Posterior vena cava (tissue), 2 donors: ENCODE measurements at regions not wholly inside any gene's neighbourhood (a gene's known extent, or its start where the extent isn't known, plus 50 kb on each side); places are given as distances from the start of the nearest gene placed in this dataset.

Experiments used
- DNase-seq: peaks from one replicate; pipeline ENCODE4 v3.0.0-alpha.2; 2020; ENCODE audit warnings: low spot score
- intact Hi-C, 2 donors: fragments of 100-400 bp; cut with DNase I; formaldehyde crosslinking; loops; one replicate each; pipeline versions ENCODE4 v1.14.1 to v1.14.2; 2022 to 2023
- donor health status: DM: yes; HTN: yes; CAD: no.
- donor health status: DM: yes; HTN: yes; CAD: no.

DNA sequence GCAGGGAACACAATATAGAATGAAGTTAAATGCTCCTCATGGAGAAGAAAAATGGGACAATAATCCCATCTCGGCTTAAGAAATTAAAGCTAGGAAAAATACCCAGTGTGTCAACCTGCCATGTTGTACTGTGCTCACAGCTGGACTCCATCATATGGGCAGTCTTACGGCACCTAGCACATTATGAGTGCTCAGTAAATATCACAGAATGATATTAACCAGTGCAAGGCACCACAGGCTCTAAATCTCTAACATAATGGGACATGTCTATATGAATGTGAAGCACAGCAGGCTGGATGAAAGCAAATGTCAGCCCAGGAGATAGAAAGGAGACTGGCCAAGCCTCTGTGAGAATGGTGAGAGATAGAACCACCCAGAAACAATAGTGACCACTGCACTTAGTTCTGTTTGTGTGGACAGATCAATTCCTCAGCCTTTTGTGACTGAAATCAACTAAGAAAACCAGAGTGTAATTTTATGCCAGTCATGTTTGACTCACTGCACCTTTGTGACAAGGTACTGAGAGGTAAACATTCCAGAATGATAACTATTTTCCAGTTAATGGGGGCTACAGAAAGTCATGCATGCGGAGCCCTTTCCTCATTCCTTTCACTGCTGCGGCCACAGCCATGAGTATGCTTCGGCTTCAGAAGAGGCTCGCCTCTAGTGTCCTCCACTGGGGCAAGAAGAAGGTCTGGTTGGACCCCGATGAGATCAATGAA is 140.4 kb upstream of the CDH6 start:
- intact Hi-C loops = no loop called here
- no peak for DNase-seq

DNA sequence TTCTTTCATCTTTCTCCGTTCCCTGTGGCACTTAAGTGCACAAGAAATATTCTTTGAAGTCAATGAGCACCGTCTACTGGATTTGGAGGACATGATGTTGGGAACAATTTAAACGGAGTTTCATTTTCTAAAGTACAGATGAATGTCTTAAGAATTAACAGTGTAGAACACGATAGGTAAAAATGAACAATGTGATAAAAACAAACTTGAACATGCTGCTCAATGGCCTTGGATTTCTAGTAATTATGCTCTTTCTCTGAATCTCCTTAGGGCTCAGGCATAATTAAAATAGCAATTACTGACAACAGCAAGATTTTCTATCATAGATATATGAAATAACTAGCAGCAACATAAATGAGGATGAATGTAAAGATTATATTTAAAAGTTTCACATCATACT is 142.2 kb upstream of the CDH6 start:
- intact Hi-C loops = no loop called here
- no peak for DNase-seq

DNA sequence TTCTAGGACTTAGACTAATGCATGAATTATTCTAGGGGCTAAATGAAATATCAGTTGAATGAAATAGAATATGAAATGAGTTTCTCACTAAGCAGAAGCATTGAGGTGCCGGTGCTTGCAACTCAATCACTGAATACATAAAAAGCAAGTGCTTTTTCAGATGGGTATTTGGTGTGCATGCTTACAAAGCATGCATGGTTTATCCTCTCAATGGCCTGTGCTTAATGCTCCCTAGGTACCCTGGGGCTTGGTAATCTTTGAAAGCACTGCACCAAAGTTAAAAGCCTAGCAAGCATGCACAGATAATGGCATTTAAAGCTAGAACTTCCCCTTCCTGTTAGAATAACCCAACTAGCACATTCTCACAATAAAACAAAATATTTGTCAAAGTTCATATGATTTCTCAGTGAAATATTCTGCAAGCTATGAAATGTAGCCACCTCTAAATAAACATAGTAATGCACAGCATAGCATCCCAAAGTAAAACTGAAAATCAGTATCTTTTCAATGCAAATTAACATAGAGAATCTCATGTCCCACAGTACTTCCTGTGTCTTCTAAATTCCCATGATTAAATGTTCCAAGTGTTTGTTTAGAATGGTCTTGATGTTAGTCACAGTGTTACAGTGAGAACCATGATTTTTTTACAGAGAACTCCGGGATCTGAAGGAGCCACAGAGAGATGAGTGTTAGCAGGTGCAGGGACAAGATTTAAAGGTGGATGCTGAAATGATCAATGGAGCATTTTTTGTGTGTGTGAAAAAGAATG is 143.4 kb upstream of the CDH6 start:
- no peak for DNase-seq
- intact Hi-C loops = no loop called here

DNA sequence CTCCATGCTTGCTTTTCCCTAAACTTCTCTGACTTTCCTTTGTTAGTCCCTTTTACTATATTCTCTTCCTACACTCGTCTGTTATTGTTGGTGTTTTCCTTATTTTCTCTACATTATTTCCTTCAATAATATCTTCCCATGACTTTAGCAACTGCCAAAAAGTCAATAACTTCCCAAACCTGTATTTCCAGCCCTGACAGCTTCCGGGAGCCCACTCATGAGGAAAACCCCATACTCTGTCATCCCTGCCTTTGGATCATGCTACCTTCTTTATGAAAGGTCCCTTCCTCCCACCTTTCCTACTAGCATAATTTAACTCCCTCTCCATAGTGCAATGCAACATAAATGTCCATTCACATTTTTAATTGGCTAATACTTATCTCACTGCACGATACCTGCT is 144.0 kb upstream of the CDH6 start:
- intact Hi-C loops = no loop called here
- no peak for DNase-seq

DNA sequence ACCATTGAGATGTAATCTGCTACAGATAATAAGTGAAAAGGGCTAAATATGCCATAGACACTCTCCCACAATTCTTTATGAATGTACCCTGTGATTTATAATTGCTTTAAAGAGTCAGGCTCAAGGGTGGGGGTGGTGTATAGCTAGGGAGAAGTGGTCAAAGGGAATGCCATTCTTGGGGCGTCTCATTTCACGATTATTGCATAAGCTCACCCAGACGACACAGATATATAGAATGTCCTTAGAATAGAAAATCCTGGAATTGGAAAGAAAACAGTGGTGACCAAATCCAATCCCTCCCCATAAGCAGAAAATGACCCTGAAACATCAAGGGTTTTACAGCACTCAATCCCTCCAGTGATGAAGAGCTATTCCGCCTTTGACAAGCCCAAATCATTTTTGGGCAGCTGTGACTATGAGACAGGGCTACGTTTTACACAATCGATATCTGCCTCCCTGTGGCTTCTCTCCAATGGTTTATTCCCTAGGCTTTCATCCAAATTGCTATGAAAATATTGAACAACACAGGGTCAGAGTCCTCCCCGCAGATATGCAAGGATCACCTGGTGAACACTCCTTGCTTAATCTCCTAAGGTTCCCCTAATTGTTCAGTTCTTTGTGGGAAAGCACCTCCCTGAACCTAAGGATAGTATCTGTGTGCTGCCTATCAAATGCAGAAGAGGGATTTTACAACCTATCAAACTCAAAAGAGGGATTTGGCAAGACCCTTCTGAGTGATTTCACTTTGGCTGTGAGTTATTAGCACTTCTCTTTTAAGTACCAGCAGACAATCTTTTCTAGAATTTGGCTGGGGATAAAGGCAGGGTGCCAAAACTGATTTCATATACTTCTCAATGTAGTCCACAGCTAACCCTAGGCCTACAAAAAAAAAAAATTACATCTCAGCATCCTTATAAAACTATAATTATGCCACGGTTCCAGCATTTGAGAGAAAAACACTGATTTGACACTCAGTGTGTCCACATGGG is 144.9 kb upstream of the CDH6 start:
- intact Hi-C loops = no loop called here
- DNase-seq = no peak

DNA sequence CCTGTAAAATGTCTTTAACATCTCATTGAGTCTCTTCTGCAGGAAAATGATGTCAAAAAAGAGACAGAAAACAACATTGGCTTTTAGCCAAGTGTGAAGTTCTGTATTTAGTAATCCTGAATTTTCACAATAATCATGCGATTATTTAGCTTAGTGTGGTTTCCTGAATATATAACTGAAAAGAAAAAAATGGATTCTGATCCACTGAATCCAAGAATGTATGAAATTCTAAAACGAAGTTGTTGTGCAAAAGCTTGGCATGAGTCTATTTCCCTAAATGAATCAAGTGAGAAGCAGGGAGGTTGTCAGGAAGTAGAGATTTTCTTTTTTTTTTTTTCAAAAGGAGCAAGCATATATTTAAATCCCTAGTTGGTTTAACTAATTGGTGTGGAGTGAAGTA is 145.9 kb upstream of the CDH6 start:
- intact Hi-C loops = no loop called here
- DNase-seq = no peak

- no peak for DNase-seq
- intact Hi-C loops = no loop called here
These were observed 146.5 kb upstream of the CDH6 start for GRCh38 chr5:31047007-31047406.

GRCh38 chr5:31036411-31036810 is 157.1 kb upstream of the CDH6 start:
- intact Hi-C loops = no loop called here
- DNase-seq = no peak

GRCh38 chr5:31033295-31033694 is 160.2 kb upstream of the CDH6 start:
- no peak for DNase-seq
- intact Hi-C loops = no loop called here

DNA sequence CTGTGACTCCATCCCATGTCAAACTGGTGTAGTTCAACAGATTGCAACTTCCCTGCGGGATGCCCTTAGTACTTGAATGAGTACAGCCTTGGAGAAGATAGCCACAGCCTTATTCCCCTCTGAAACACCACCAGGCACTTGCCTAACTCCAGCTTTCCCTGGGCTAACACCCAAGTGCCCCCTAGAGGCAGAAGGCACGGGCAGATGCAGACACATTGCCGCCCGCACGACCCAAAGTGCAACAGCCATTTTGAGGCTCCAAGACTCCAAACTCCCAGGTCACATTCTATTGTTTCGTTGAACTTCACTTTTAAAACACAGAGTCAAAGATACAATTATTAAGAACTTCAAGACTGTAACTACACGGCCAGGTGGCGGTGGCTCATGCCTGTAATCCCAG is 163.6 kb upstream of the CDH6 start:
- DNase-seq = no peak
- intact Hi-C loops = no loop called here

- DNase-seq = no peak
- intact Hi-C loops = no loop called here
These were observed 165.8 kb upstream of the CDH6 start for GRCh38 chr5:31027721-31028120.

DNA sequence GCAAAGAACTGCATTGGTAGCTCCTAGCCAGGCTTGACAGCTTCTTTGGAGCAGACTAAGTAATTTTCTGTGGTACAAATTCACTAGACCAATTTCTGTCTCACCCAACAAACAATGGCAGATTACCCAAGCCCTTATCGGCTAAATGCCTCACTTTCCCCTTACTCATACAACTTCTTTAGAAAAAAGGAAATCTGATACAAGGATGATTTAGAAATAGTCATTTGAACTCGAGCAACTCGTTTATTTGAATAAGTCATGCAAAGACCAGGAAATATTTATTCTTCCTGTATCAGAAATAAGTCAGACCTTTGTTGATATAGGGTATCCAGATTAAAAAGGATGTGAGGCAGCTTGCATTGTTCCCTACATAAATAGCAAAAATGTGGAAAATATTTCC is 170.4 kb upstream of the CDH6 start:
- intact Hi-C loops = no loop called here
- no peak for DNase-seq

DNA sequence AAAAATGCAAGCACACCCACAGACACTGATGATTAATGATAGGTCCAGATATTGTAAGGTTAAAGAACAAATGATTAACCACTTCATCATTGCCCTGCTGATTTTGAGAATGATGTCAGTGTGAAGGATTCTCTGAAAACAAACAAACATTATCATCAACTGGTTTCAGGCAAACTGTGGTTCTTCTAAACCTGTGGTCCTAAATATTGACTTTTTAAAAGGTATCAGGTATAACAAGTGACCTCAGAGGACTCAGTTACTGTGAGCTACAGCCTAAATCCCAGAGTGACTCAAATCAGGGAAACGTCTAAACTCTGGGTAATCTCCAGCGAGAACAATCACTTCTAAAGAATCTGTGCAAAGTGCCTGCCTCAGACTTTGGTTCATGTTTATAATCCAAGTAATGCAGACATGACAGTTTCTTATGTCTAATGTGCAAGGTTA is 172.3 kb upstream of the CDH6 start:
- DNase-seq = no peak
- intact Hi-C loops = no loop called here

- DNase-seq = no peak
- intact Hi-C loops = no loop called here
These were observed 185.3 kb upstream of the CDH6 start for GRCh38 chr5:31008231-31008630.

GRCh38 chr5:31007672-31008071 is 185.8 kb upstream of the CDH6 start:
- no peak for DNase-seq
- intact Hi-C loops = no loop called here

- DNase-seq = no peak
These were observed 193.2 kb upstream of the CDH6 start for GRCh38 chr5:31000287-31000686.

DNA sequence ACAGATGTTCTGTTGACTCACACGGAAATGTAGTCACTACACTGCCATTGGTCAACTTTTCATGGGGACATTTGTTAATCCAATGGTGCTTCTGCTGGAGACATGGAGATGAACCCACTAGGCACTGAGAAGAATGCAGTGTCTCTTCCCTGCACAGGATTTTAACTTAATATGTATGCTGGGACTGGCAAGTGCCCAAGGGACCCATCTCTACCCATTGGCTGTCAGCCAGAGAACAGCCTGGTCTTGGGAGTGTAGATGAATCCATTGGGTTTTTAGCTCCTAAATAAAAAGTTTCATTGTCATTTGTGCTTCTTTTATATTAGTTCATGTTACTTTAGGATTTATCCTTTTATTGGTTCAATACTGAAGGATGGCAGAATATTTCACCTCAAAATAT is 195.8 kb upstream of the CDH6 start:
- intact Hi-C loops = no loop called here
- DNase-seq = no peak

More at GRCh38 chr5:31000287-31000686, 193.2 kb upstream of the CDH6 start:
- intact Hi-C loops = no loop called here

DNA sequence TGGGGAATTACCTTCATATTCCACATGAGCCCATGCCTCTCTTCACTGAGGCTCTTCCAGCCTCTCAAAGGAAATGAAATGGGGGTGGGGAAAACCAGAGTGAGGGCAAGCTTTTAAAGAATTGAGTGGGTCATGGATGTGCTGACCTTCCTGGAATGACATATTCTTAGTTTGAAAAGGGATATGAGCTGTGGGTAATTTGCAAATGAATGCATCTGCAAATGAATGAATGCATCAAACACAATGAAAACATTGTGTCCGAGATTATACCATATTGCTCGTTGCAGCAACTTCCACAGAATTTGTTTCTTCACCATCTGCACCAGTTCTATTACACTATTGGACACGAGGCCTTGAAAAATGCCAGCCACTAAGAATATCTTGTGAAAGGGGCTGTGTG is 198.6 kb upstream of the CDH6 start:
- no peak for DNase-seq
- intact Hi-C loops = no loop called here

GRCh38 chr5:30994176-30994575 is 199.3 kb upstream of the CDH6 start:
- no peak for DNase-seq
- intact Hi-C loops = no loop called here

- intact Hi-C loops = no loop called here
- no peak for DNase-seq
These were observed 202.0 kb upstream of the CDH6 start for GRCh38 chr5:30991462-30991861.
